HG03571 (cell line): ENCODE measurements at regions not wholly inside any gene's neighbourhood (a gene's known extent, or its start where the extent isn't known, plus 50 kb on each side); places are given as distances from the start of the nearest gene placed in this dataset.

Experiments
- ATAC-seq: cut with Tn5 transposase; IDR thresholded peaks from one replicate; pipeline ENCODE4 v1.9.1; 2021; ENCODE audit not compliant: unreplicated experiment

DNA sequence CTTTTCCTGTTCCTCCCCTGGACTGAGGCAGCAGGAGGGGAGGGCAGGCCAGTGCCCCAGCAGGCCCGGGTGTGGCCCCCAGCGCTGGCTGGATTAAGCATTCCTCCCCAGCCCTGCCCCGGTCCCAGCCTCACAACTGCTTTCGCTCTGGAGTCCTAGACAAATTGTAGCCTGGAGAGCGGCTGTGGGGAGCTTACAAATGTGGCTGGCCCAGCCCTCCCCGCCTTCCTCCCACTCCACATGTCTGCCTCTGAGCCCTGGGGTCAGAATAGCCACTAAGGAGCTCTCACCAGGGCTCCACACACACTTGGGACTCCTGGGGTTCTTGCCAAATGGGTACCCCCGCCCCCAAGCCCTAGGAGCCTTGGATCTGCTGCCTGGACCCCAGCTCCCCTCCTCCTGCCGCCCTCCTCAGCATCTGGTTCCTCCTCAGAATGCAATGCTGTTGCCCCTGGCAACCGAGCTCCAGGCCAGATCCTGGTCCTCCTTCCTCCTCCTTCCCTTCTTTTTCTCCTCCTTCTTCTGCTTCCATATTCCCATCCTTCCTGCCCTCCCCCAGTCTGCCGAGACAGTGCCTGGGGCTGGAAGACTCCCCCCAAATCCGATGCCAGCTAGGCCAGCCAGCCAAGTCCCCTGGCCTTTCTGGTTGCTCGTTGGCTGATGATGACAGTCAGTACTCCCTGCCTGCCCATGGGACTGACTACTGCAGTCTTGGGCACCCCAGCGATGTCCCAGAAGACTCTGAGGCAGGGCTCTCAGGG is 91.1 kb downstream of the LINGO1 start:
- ATAC-seq = no peak

DNA sequence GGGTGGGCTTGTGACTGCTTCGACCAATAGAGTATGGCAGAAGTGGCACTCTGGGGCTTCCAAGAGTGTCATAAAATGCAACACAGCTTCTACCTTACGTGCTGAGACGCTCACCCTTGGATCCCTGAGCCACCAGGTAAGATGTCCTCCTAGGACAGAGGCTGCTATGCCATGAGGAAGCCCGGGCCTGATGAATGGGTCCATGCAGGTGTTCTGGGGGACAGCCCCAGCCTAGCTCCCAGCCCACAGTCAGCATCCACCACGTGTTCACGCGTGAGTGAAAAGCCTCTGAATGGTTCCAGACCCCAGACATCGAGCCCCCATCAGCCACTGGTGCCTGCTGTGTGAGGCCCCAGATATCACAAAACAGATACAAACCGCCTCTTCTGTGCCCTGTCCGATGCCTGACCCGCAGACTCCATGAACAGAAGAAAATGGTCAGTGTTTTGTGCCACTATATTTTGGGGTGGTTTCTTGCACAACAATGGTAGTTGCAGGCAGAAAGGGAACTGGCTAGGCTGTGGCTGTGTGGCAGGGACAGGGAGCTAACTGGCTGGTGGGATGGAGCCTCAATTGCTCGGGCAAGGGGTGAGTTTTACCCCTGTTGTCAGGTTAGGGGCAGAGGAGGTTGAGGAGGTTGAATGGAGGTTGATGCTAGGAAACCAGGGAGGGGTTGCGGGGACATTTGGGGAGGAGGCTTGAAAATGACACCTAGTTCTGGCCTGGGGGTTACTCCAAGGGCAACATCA is 92.2 kb downstream of the LINGO1 start:
- ATAC-seq = no peak

DNA sequence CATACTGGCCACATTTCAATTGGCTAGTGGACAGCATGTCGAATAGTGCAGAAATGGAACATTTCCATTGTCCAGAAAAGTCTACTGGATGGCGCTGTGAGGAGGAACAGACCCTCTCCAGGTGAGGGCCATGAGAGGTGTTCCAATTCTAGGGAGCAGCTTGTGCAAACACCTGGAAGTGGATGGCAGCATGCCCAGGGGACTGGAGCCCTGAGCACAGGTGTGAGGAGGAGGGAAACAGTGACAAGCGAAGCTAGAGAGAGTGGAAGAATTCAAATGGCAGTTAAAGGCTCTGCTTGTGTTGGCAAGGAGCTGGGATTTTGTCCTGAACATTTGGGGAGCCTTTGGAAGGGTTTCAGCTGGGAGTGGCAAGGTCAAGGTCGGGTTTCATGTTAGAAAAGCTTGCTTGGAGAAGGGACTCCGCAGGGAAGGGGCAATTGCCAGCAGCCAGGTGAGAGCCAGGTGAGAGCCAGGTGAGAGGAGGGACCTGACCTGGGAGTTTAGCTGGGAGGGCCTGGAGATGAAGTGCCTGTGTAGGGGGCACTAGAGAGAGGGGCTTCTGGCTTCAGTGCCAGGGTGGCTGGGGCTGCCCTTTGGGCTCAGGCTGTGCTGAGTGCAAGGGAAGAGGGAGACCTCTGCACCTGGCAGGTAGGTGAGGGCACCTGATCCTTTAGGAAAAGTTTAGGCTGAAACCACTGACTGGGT is 93.8 kb downstream of the LINGO1 start:
- ATAC-seq = no peak

DNA sequence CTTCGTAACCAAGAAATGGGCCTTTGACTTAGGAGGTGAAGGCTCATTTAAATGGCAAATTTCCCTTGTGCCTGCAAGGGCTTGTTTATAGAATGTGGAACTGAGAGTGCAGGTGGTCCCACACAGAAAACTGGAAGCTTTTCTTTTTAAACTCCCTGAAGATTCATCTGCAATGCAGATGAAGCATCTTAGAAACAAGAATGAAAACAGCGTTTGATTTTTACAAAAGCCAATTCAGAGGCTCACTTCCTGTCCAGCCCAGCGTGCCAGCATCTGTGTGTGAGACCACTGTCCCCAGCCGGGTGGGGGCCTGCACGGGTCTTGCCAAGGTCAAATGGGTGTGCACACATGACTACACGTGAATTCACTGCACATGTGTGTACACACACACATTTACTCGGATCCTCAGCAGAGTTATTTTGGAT is 94.7 kb downstream of the LINGO1 start:
- ATAC-seq = no peak

DNA sequence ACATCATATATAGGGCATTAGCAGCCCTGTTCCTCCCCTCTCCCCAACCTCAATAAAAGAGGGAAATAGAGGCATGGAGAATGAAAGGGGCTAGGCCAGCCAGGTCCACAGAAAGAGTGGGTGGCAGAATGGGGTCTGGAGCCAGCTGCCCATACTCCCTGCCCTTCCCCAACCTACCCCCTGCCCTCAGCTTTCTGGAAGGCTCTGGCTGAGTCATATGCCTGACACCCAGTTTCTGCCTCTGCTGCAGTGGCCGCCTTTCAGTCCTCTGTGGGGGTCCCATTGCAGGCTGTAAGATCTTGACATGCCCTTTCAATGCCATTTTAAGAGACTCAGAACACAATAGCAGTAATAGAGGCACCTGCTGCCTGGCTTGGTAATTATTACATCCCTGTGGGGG is 95.7 kb downstream of the LINGO1 start:
- ATAC-seq = no peak

DNA sequence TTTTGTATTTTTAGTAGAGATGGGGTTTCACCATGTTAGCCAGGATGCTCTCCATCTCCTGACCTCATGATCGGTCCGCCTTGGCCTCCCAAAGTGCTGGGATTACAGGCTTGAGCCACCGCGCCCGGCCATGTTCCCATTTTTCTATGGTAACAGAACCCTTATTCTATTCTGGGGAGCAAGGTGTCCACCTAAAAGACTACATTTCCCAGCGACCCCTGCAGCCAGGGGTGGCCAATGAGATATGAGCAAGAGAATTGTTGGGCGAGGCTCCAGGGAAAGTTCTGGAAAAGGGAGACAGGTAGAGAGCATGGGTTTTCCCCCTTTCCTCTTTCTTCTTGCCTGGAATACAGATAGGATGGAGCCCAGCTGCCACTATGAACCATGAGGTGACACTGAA is 96.9 kb downstream of the LINGO1 start:
- no peak for ATAC-seq
